IPS-20b (cell line): ENCODE measurements at regions not wholly inside any gene's neighbourhood (a gene's known extent, or its start where the extent isn't known, plus 50 kb on each side); places are given as distances from the start of the nearest gene placed in this dataset.

Experiments used
- H3K27ac ChIP-seq: one replicate; pipeline ENCODE4 v1.5.1; 2013; ENCODE audit warnings: low read length
- H3K27me3 ChIP-seq: 2 replicates; pipeline ENCODE4 v1.6.1; 2013; ENCODE audit warnings: mild to moderate bottlenecking, low read length, inconsistent platforms; ENCODE audit not compliant: insufficient read depth
- H3K36me3 ChIP-seq: 2 replicates; pipeline ENCODE4 v1.6.1; 2013; ENCODE audit warnings: low read depth, mild to moderate bottlenecking, inconsistent platforms, low read length, moderate library complexity; ENCODE audit not compliant: insufficient read depth
- H3K4me1 ChIP-seq: 2 replicates; pipeline ENCODE4 v1.6.1; 2013; ENCODE audit warnings: mild to moderate bottlenecking, control low read depth, inconsistent platforms, low read length, moderate library complexity; ENCODE audit not compliant: insufficient read depth
- H3K4me3 ChIP-seq: 2 replicates; pipeline ENCODE4 v1.5.1; 2013; ENCODE audit warnings: mild to moderate bottlenecking, low read length, inconsistent platforms
- H3K9ac ChIP-seq: 2 replicates; pipeline ENCODE4 v1.6.1; 2013; ENCODE audit warnings: low read depth, mild to moderate bottlenecking, inconsistent platforms, low read length, moderate library complexity
- H3K9me3 ChIP-seq: 2 replicates; pipeline ENCODE4 v1.6.1; 2013; ENCODE audit warnings: mild to moderate bottlenecking, low read depth, low read length, inconsistent platforms; ENCODE audit not compliant: insufficient read depth

DNA sequence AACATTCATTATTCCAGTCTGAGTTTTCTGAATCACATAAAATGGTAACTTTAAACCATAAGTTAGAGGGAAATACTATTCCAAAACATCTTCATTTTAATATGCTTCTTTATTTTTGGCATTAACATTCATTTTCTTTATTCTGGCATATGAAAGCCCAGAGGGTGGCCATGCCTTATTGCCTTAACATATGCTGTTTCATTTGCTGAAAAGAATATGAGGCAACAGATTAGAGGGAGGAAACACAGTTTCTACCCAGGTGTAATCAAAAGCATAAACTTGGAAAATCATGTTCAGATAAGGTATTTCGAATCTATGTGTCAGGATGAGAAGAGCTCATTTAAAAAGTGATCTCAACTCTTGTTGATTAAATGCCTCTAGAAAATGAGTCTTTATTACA is 379.9 kb upstream of the DSEL start:
- Histone ChIP-seq H3K4me1 (no peaks in the 10 kb centered on the region), H3K27ac (no peak overlapping the region), H3K9ac (no peak overlapping the region), H3K4me3 (no peak overlapping the region), H3K9me3 (no peaks in the 10 kb centered on the region), H3K36me3 (no peaks in the 10 kb centered on the region), H3K27me3 (no peaks in the 10 kb centered on the region)

DNA sequence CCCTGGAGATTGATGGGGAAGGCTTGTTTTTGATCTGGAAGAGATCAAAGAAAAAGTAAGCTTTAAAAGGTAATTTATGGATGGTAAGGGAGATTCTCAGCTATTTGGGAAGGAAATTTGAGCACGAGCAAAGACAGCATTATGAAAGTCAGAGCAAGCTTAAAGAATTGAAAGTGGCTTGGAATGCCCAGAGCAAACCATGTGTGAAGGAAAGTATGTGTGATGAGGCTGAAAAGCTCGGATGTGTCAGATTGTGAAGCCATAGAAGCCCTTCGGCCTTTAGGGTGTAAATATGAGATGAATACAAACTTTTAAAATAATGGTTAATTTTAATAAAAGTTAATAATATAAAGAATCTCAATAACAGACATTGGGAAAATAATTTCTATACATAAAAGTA is 377.4 kb upstream of the DSEL start:
- H3K27me3 ChIP-seq: no peaks in the 10 kb centered on the region
- no peak overlapping the region for H3K4me3 ChIP-seq
- H3K9ac ChIP-seq: no peak overlapping the region
- H3K4me1 ChIP-seq: no peaks in the 10 kb centered on the region
- no peaks in the 10 kb centered on the region for H3K9me3 ChIP-seq
- H3K27ac ChIP-seq: no peak overlapping the region
- no peaks in the 10 kb centered on the region for H3K36me3 ChIP-seq

DNA sequence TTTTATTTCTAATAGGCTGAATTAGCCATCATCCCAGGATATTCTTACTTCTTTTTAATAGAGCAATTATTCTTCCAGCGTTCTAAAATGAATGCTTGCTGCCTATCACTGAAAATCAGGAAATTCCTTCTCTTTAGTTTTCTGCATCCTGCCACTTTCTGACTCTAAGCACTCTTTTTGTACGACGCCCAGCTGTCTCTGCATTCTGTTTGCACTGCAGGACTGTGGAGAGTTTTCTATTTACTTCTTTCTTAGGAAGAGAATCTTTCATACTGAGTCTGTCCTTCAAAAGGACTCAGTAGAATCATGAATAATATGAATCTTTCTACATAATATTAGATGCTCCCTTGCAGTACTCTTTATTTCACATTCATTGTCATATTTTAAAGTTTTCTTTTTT is 360.4 kb upstream of the DSEL start:
- Histone ChIP-seq H3K4me3 (no peak overlapping the region), H3K9me3 (no peaks in the 10 kb centered on the region), H3K27me3 (no peaks in the 10 kb centered on the region), H3K27ac (no peak overlapping the region), H3K9ac (no peak overlapping the region), H3K4me1 (no peaks in the 10 kb centered on the region), H3K36me3 (no peaks in the 10 kb centered on the region)

DNA sequence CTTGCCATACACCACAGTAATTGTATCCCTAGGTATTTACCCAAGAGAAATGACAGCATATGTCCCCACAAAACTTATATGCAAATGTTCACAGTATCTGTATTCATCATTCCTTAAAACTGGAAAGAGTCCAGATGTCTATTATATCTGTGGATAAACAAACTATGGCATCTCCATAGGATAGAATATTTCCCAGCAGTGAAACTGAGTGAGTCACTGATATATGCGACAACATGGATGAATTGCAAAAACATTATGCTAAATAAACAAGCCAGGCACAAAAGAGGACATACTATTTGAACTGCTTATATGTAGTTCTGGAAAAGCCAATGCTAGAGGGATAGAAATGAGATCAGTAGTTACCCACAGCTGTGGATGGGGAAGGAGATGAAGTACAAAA is 359.4 kb upstream of the DSEL start:
- Histone ChIP-seq H3K9me3 (no peaks in the 10 kb centered on the region), H3K27ac (no peak overlapping the region), H3K4me1 (no peaks in the 10 kb centered on the region)

DNA sequence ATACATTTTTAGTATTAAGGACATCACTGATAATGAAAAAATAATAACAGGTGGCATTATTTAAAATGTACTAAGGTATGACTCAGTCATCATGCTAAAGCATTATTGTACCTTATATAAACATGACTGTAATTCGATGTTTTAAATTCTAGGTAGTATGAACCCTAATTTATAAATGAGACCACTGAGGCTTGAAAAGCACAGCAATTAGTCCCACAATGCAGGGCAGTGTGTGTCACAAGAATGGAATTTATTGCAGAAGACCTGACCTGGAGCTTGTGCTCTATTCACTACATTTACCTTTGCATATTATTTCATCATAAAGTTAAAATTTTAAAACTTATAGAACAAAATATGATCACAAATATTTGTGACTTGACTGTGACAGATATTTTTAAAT is 358.5 kb upstream of the DSEL start:
- Histone ChIP-seq H3K4me1 (no peaks in the 10 kb centered on the region), H3K9me3 (no peaks in the 10 kb centered on the region)

More for the DNA sequence above, 359.4 kb upstream of the DSEL start:
- no peaks in the 10 kb centered on the region for H3K36me3 ChIP-seq
- H3K4me3 ChIP-seq: no peak overlapping the region
- H3K9ac ChIP-seq: no peak overlapping the region
- no peaks in the 10 kb centered on the region for H3K27me3 ChIP-seq

DNA sequence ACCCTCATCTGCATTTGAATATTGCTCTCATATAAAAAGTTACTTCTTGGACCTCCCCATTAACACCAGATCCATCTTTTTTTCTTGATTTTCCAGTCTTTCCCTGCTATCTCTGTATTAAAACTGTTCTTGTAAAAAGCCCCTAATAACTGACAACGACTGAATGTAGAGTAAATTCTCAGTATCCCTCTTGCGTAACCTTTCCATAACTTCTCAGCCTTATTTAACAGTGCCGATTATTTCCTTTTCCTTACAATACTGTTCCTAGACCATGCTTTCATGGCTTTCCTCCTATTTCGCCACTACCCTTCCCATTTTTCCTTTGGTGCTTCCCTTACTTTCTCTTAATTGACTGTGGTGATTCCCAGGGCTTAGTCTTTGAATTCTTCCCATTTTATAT is 348.9 kb upstream of the DSEL start:
- Histone ChIP-seq H3K36me3 (no peaks in the 10 kb centered on the region), H3K4me3 (no peak overlapping the region), H3K27ac (no peak overlapping the region), H3K27me3 (no peaks in the 10 kb centered on the region), H3K9ac (no peak overlapping the region), H3K9me3 (peaks cover 5% of the 10 kb centered on the region; the same call in 1 of the 2 replicates), H3K4me1 (no peaks in the 10 kb centered on the region)

More for the DNA sequence above, 358.5 kb upstream of the DSEL start:
- no peaks in the 10 kb centered on the region for H3K27me3 ChIP-seq
- H3K36me3 ChIP-seq: no peaks in the 10 kb centered on the region
- H3K27ac ChIP-seq: no peak overlapping the region
- no peak overlapping the region for H3K9ac ChIP-seq
- no peak overlapping the region for H3K4me3 ChIP-seq

DNA sequence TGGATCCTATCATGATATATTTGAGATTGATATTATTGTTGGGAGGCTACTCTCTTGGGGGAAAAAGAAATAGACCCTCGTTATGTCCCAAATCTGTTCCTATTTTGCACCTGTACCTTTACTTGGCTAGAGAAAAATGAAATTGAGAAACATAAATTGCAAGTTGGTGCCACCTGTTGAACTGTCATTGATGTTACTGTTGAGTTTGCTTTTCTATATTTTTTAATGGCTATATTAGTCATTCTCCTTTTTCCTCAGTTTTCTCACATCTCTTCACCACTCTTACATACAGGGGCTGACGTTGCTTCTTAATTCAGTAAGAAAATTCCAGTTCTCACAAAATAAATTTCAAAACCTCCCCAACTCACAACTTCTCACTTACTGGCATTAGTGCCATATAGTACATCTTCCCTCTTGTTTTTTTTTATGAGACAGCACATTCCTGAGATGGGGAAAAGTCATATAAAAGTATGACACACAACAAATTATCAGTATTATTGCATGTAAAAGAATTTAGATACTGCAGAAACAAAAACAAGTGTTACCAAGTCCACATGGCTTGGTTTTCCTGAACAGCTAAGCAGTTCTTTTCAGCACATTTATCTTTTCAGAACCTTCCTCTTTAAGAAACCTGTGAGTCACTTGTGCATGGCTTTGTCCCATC is 348.3 kb upstream of the DSEL start:
- Histone ChIP-seq H3K27ac (no peak overlapping the region), H3K4me3 (no peak overlapping the region), H3K9ac (no peak overlapping the region), H3K9me3 (peaks cover 5% of the 10 kb centered on the region; the same call in 1 of the 2 replicates), H3K27me3 (no peaks in the 10 kb centered on the region), H3K36me3 (no peaks in the 10 kb centered on the region), H3K4me1 (no peaks in the 10 kb centered on the region)

DNA sequence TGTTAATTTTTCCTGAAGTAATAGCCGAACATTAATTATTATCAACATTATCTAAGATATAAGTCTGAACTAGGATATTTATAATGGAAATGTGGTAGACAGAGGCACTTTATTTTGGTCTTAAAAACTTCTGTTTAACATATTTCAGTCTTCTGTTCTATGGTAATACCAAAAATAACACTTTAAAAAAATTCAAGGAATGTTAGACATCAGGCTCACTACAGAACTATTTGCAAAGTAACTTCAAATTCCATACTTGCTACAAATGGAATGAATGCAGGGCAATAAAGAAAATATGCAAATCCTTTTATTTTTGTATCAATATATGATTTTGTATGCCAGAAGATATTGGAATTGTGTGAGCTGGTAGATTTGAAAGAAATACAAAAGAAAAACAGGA is 345.5 kb upstream of the DSEL start:
- peaks cover 14% of the 10 kb centered on the region; the same call in 1 of the 2 replicates for H3K9me3 ChIP-seq
- no peak overlapping the region for H3K27ac ChIP-seq
- H3K4me1 ChIP-seq: no peaks in the 10 kb centered on the region

DNA sequence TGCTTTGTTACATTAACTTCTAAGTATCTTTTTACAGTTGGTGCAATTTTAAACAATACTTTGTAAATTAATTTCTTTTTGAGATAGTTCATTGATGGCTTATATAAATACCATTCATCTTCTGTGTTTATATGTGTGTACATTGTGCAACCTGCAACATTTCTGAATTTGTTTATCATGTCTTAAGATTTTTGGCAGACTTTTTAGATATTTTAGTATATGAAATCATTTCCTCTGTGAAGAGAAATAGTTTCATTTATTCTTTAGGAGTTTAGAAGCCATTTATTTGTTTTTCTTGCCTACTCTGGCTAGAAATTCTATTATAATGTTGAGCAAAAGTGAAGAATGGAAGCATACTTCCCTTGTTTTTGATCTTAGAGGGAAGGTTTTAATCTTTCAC is 337.8 kb upstream of the DSEL start:
- Histone ChIP-seq H3K4me3 (no peak overlapping the region), H3K9me3 (peaks cover 10% of the 10 kb centered on the region; the same call in 1 of the 2 replicates), H3K9ac (no peak overlapping the region), H3K27me3 (no peaks in the 10 kb centered on the region), H3K27ac (no peak overlapping the region), H3K36me3 (no peaks in the 10 kb centered on the region), H3K4me1 (no peaks in the 10 kb centered on the region)

More for the DNA sequence above, 345.5 kb upstream of the DSEL start:
- H3K4me3 ChIP-seq: no peak overlapping the region
- no peaks in the 10 kb centered on the region for H3K27me3 ChIP-seq
- H3K36me3 ChIP-seq: no peaks in the 10 kb centered on the region
- no peak overlapping the region for H3K9ac ChIP-seq

DNA sequence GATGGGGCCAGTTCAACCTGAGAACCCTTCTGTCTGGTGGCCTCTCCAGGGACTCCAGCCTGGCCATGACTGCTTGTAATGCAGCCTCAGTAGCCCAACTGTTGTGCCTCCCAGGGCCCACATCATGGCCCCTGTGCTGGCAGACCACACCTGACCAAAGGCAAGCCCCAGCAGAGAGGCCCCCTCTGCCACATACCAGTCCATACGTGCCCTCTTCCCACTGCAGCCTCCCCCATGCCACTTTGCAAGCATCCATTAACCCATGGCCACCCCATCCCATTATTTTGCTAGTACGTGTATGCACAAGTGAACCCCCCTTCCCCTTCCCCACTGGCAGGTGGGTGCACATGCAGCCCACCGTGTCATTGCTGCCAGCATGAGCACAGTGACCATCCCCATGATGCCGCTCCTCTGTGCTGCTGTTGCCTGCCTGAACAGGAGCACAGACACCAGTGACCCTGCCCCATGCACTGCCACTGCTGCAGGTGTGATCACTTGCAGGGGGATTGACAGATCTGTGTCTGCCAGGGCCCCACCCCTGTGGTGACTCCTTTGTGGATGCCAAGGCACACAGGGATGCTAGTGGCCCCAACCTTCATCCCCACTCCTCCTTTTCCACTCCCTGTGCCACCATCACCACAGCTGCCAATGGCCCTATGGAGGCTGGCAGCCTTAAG is 330.0 kb upstream of the DSEL start:
- no peaks in the 10 kb centered on the region for H3K4me1 ChIP-seq
- no peaks in the 10 kb centered on the region for H3K36me3 ChIP-seq
- no peak overlapping the region for H3K4me3 ChIP-seq
- H3K9ac ChIP-seq: no peak overlapping the region
- H3K27me3 ChIP-seq: no peaks in the 10 kb centered on the region
- H3K27ac ChIP-seq: no peak overlapping the region
- H3K9me3 ChIP-seq: no peaks in the 10 kb centered on the region

DNA sequence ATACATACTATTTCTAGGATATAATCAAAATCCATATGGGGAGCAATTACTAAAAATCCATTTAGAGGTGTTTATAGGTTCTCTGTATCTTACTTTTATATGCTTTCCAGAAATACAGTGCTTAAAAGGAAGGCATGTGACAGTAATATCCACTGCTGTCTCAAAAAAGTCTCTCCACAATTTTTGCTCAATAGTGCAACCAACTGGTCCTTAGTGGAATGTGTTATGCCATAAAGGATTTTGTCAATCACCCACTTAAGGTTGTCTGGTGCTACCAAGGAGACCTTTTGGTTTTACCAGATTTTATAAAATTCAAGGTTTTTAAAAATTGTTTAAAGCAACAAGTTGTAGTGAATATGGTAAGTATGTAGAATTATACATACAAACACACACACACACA is 328.5 kb upstream of the DSEL start:
- no peaks in the 10 kb centered on the region for H3K9me3 ChIP-seq
- H3K9ac ChIP-seq: no peak overlapping the region
- no peaks in the 10 kb centered on the region for H3K36me3 ChIP-seq
- no peaks in the 10 kb centered on the region for H3K27me3 ChIP-seq
- no peak overlapping the region for H3K4me3 ChIP-seq
- H3K4me1 ChIP-seq: no peaks in the 10 kb centered on the region
- H3K27ac ChIP-seq: no peak overlapping the region

DNA sequence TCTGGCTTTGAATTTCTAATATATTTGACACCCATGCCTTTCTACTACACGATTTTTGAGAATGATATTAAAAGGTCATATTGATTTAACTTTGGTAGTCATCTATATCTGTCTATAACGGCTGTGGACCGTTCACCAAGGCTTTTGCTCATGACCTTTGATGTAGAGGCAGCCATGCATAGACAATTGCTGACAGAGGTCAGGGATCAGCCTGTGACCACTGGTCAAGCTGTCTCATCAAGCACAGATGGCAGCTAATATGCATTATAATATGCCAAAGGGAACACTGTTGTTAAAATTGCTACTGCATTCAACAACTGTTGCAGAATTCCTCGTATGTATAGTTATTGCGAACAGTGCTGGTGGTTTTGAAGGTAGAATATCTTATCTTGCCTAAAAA is 323.9 kb upstream of the DSEL start:
- no peaks in the 10 kb centered on the region for H3K27me3 ChIP-seq
- no peak overlapping the region for H3K27ac ChIP-seq
- no peaks in the 10 kb centered on the region for H3K9me3 ChIP-seq
- no peaks in the 10 kb centered on the region for H3K36me3 ChIP-seq
- H3K4me3 ChIP-seq: no peak overlapping the region
- H3K4me1 ChIP-seq: no peaks in the 10 kb centered on the region
- no peak overlapping the region for H3K9ac ChIP-seq
